ENCODE measurements at regions not wholly inside any gene's neighbourhood (a gene's known extent, or its start where the extent isn't known, plus 50 kb on each side); places are given as distances from the start of the nearest gene placed in this dataset.

DNA sequence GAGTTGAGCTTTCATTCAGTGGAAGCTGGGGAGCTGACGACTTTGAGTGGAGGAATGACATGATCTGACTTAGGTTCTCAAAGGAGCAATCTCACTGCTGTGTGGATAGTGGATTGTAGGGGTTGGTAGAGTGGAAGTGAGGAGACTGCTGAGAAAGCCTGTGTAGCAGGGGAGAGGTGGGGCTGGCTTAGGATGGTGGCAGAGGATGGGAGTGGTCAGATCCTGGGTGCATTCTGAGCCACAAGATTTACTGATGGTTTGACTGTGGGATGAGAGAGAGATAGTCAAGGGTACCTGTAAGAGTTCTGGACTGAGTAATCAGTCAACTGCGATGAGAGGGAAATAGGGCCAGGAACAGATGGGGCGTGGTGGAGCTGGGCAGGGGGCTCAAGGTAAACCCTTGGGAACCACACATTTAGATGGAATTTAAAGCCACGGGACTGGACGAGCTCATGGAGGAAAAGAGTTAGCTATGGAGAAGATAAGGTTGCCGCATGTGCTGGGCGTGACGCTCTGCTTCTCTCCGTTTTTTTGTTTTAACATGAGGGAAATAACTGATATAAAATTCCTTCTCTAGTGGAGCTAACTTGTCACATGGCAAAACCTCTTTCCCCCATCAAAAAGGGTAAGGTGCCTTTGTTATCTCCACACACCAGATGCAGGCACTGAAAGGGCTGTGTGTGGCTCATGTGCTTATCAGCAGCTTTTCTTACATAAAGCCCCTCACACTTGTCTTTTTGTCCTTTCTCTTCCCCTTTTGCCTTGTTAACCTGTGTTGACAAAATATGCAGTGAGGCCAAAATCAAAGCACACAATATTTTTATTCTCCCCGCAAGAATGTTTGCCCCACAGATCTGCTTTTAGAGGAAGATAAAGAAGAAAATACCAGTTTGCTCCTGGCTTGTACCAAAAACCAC lies 379.8 kb downstream of the TSN start:
- no peak for DNase-seq

- DNase-seq: peak; percentile 56
These were observed 380.6 kb downstream of the TSN start for GRCh38 chr2:122136056-122136455.

- DNase-seq: no peak
These were observed 383.1 kb downstream of the TSN start for GRCh38 chr2:122138561-122138960.

GRCh38 chr2:122139739-122140420 lies 384.4 kb downstream of the TSN start:
- no peak for DNase-seq

DNA sequence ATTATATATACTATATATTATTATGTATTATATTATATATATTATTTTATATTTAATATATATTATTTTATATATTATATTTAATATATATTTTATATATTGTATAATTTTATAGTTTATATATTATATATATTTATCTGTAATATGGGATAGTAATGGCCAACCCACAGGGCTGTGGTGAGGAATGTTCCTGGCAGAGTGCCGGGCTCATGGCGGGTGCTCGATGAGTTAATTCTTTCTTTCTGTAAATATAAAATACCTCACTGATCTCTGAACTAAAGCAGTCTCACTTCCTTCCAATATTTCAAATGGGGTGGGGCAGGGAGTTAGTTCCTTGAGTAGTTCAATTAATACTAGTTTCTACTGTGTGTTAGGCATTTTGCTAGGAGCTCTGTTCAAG lies 389.4 kb downstream of the TSN start:
- no peak for DNase-seq

GRCh38 chr2:122145856-122146255 lies 390.4 kb downstream of the TSN start:
- DNase-seq: peak; percentile 27

GRCh38 chr2:122148128-122148767 lies 392.8 kb downstream of the TSN start:
- DNase-seq: no peak

- DNase-seq: no peak
These were observed 395.3 kb downstream of the TSN start for GRCh38 chr2:122150524-122151280.

- no peak for DNase-seq
These were observed 397.1 kb downstream of the TSN start for GRCh38 chr2:122152571-122152970.

DNA sequence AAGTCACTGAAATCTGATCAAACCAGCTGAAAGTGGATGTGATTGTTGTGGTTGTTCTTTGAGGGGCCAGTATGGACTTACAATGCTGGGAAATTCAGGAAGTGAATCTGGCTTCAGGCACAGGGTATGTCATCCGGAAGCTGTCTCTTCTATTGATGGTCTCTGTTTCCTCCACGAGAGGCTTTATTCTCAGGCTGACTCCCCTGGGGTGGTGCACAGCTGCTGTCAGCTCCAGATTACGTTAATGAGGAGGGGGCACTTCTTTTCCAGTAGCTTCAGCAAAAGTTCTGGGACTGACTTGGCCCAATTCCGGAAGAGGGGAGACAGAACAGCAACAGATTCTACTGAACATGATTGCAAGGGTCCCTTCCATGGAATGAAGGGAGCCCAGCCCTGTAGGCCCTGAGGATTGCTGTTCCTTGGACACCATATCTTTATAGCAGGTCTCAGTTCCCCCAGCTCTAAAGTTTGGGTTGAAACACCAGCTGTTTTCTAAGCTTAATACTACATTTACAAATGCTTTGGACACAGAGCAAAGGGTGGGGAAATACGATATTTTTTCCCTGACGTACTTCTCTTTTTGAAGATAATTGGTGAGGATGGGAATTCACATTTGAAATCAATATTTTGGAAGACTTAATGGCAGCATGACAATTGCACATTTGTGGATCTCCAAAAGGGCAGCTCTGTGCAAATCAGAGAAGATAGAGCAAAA lies 400.9 kb downstream of the TSN start:
- peak; percentile 11 for DNase-seq

DNA sequence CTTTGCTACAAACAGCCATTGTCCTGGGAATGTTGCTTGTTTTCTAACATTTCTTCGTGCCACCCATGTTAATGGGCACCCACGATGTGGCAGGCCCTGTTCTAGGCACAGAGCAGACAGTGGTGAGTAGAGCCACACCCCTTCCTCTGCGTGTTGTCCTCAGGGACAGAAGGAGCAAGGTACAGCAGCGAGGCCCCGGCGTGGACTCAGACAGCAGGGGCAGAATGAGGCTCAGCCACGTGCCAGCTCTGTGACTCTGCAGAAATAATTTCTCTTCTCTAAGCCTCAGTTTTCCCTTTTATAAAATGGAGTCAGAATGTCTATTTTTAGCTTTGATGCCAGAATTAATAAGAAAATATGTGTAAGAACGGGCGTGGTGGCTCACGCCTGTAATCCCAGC lies 401.7 kb downstream of the TSN start:
- DNase-seq: no peak

- DNase-seq: no peak
These were observed 408.2 kb downstream of the TSN start for GRCh38 chr2:122163617-122164016.

DNA sequence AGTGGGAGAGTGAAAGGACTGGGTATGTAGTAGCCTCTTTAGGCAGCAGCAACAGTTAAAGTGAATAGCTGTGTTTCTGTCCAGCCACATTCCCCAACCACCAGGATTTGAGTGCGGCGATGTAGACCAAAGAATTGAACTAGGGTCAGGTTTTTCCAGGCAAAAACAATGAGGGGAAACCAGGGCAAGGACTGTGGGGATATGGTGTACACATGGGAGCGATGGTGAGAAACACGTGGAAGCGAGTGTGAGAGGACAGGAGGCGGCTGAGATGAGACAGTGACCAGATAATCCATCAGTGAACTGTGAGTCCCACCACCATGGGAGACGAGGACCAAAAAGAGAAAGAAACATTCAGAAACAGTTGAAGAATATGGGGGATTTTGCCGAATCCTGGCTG lies 409.5 kb downstream of the TSN start:
- DNase-seq: no peak

DNA sequence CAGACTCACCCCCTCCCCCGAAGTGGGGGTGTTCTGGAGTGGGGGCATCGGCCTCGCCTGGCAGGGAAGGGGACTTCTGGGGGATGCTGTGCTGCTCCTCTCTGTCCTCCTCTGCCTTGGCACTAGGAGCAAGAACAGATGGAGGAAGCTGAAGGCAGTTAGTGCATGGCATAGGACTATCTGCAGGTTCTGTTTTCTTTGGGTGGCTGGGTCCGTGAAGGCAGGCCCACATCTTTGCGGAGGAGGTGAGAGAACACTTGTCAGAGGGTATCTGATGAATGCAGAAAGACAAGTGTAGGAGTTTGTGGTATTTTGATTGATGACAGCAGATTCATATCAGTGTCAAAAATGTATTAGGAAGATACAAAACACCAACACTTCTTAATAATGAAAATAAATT lies 411.4 kb downstream of the TSN start:
- DNase-seq: no peak

DNA sequence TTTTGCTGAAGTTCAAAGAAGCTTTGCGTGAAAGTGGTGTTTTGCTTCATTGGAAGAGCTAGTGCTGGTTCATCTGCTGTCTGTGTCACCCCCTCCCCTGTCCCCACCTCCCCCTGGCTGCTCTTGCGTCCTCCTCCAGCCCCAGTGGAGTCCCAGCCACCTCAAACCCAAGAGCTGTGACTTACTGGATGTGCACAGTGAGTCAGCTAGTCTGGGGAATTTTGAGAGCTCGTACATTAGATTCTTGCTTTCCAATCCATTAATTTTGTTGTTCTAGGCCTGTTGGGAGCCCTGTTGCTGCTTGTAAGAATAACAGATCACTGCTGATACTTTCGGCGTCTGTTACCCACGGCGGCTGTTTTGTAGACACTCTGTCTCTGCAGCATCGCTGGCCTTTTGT lies 412.1 kb downstream of the TSN start:
- DNase-seq: no peak

DNA sequence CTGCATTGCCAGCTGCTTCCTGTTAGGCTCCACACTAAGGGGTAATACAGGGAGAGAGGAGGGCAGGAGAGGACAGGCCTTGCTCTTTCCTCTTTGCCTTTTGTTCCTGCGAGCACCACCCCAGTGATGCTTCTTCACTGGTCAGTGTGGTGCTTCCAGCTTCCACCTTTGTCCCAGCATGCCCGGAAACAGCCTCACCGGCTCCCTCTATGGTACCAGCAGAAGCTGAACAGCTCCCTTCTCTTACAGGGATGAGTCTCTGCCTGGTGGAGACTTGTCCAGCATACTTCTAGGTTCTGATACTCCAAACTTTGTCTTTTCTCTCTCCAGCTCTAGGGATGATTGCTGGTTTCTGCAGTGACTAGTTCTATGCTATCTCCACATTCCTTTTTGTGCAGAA lies 413.3 kb downstream of the TSN start:
- peak; percentile 20 for DNase-seq

GRCh38 chr2:122172812-122173211 lies 417.4 kb downstream of the TSN start:
- no peak for DNase-seq

- DNase-seq: no peak
These were observed 418.6 kb downstream of the TSN start for GRCh38 chr2:122174061-122174460.

- DNase-seq: no peak
These were observed 424.2 kb downstream of the TSN start for GRCh38 chr2:122179492-122180165.

DNA sequence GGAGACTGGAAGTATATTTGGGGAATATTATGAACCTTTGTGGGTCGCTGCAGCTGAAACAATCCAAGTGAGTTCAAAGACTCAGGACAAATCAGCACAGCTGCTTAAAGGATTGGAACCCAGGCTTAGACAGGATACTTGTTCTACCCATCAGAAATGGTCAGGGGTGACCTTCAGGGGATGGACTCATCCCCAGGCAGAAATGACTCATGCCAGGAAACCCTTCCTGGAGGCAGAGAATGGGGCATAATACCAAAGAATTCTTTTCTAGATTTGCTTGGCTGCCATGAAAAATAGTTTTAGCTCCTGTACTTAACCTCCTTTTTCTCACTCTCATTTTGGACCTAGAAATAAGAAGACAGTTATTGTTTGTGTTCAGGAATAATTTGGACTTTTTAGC lies 425.5 kb downstream of the TSN start:
- no peak for DNase-seq

- no peak for DNase-seq
These were observed 427.3 kb downstream of the TSN start for GRCh38 chr2:122182616-122183355.

Data from NCI-H146 (cell line).